Panc1 (cell line): ENCODE measurements at regions not wholly inside any gene's neighbourhood (a gene's known extent, or its start where the extent isn't known, plus 50 kb on each side); places are given as distances from the start of the nearest gene placed in this dataset.

Experiments
- ATAC-seq: fragments of 200-7000 bp; cut with Tn5 transposase; 2 replicates; pipeline ENCODE4 v1.9.1; 2020; ENCODE audit warnings: mild to moderate bottlenecking, moderate library complexity
- BruUV-seq: library from RNA; stranded (reverse); fragments of 400-500 nt; replicated peaks from 2 replicates; lab custom pipeline; 2021; lab: Mats Ljungman, UMichigan
- CTCF ChIA-PET: fragments of 300-600 bp; sonication (Branson Sonifier 250); formaldehyde crosslinking; loops from one replicate; lab custom pipeline; 2022; ENCODE audit warnings: antibody characterized with exemption; lab: Charles Lee
- POLR2A ChIA-PET: fragments of 300-600 bp; sonication (Branson Sonifier 250); formaldehyde crosslinking; loops from one replicate; lab custom pipeline; 2022; ENCODE audit warnings: antibody characterized with exemption; lab: Charles Lee
- DNase-seq: peaks from one replicate; pipeline ENCODE4 v3.0.0-alpha.2; 2010; ENCODE audit warnings: low read depth, low spot score
- H3K27ac ChIP-seq: 2 replicates; pipeline ENCODE4 v1.5.1; 2011; ENCODE audit warnings: mild to moderate bottlenecking, low read length, inconsistent platforms
- H3K27me3 ChIP-seq: fragments of 200-500 bp; sonication (Bioruptor generic); 2 replicates; pipeline ENCODE4 v1.6.0; 2014; ENCODE audit warnings: low read length, inconsistent platforms; ENCODE audit not compliant: control insufficient read depth, insufficient read depth
- H3K36me3 ChIP-seq: fragments of 200-500 bp; sonication (Bioruptor generic); 2 replicates; pipeline ENCODE4 v1.5.1; 2014; ENCODE audit warnings: inconsistent platforms, mild to moderate bottlenecking, low read length, moderate library complexity; ENCODE audit not compliant: control insufficient read depth, insufficient read depth
- H3K4me1 ChIP-seq: 2 replicates; pipeline ENCODE4 v1.5.1; 2011; ENCODE audit warnings: inconsistent platforms, mild to moderate bottlenecking, low read length, moderate library complexity; ENCODE audit not compliant: control insufficient read depth, insufficient read depth
- H3K4me3 ChIP-seq, 2 experiments: 2 replicates each; pipeline ENCODE4 v1.5.1; 2011 to 2012; ENCODE audit warnings: low read depth in 2 of 2, low read length in 2 of 2, mild to moderate bottlenecking in 2 of 2, inconsistent platforms in 1 of 2, moderate library complexity in 1 of 2
- H3K9me3 ChIP-seq: fragments of 200-500 bp; sonication (Bioruptor generic); 2 replicates; pipeline ENCODE4 v1.5.1; 2014; ENCODE audit warnings: low read depth, mild to moderate bottlenecking, inconsistent platforms, low read length, moderate library complexity; ENCODE audit not compliant: control insufficient read depth, insufficient read depth
- CTCF ChIP-seq: fragments of 450-650 bp; IDR thresholded peaks from 2 replicates; pipeline ENCODE4 v1.5.1; 2017; ENCODE audit warnings: mild to moderate bottlenecking
- POLR2AphosphoS5 ChIP-seq: IDR thresholded peaks from 2 replicates; pipeline ENCODE4 v1.6.1; 2012; ENCODE audit warnings: mild to moderate bottlenecking, low read depth, low read length, moderate library complexity
- REST ChIP-seq, 2 experiments: IDR thresholded peaks; 2 replicates each; pipeline ENCODE4 v1.6.1; 2011 to 2012; ENCODE audit warnings: low read depth in 2 of 2, control low read depth in 1 of 2, low read length in 1 of 2, mild to moderate bottlenecking in 1 of 2, moderate library complexity in 1 of 2; ENCODE audit not compliant: insufficient read depth in 1 of 2
- SIN3A ChIP-seq: IDR thresholded peaks from 2 replicates; pipeline ENCODE4 v1.6.1; 2012; ENCODE audit warnings: low read depth, mild to moderate bottlenecking, low read length, moderate library complexity, borderline replicate concordance; ENCODE audit not compliant: insufficient read depth
- TCF7L2 ChIP-seq: IDR thresholded peaks from 2 replicates; pipeline ENCODE4 v1.6.1; 2011; ENCODE audit warnings: mild to moderate bottlenecking, low read depth, low read length, inconsistent platforms
- in situ Hi-C: cut with HindIII; loops from 2 replicates; pipeline ENCODE4 v1.10.0; 2016; ENCODE audit warnings: low sequenced_read_pairs, low pct_unique_long_range_greater_than_20kb
- intact Hi-C: fragments of 100-400 bp; cut with micrococcal nuclease; formaldehyde crosslinking; loops from one replicate; pipeline ENCODE4 v1.10.0; 2022; ENCODE audit not compliant: unreplicated experiment

- no TSS peak for BruUV-seq
- TF ChIP-seq REST (IDR thresholded peaks at IDR 0.05; ENCODE audit: insufficient read depth in 1 of 2, low read depth in 2 of 2, low read length in 1 of 2) = no peak
- TF ChIP-seq POLR2AphosphoS5 = no peak
- no peak for TF ChIP-seq SIN3A
- TF ChIP-seq TCF7L2 = no peak
- TF ChIP-seq CTCF = no peak
- intact Hi-C loops (no loop called here), in situ Hi-C loops (no loop called here)
- ATAC-seq (no peak), DNase-seq (no peak)
- CTCF ChIA-PET = no interaction called here
- no peaks in the 10 kb centered on the region for H3K27me3 ChIP-seq
- POLR2A ChIA-PET = no interaction called here
- no peak overlapping the region for H3K4me3 ChIP-seq
- no peaks in the 10 kb centered on the region for H3K9me3 ChIP-seq
- no peaks in the 10 kb centered on the region for H3K36me3 ChIP-seq
- H3K4me1 ChIP-seq = no peaks in the 10 kb centered on the region
- H3K27ac ChIP-seq = no peak overlapping the region
These were observed 208.5 kb upstream of the TOX3 start for GRCh38 chr16:52755396-52755795.

GRCh38 chr16:52751035-52751434, 204.1 kb upstream of the TOX3 start:
- DNase-seq (no peak), ATAC-seq (no peak)
- CTCF ChIA-PET = no interaction called here
- Histone ChIP-seq H3K4me3 (no peak overlapping the region), H3K27me3 (no peaks in the 10 kb centered on the region), H3K36me3 (no peaks in the 10 kb centered on the region), H3K4me1 (no peaks in the 10 kb centered on the region), H3K9me3 (no peaks in the 10 kb centered on the region), H3K27ac (no peak overlapping the region)
- in situ Hi-C loops (no loop called here), intact Hi-C loops (no loop called here)
- no peak for TF ChIP-seq REST (IDR thresholded peaks at IDR 0.05; ENCODE audit: insufficient read depth in 1 of 2, low read depth in 2 of 2, low read length in 1 of 2)
- TF ChIP-seq SIN3A = no peak
- TF ChIP-seq CTCF = no peak
- no peak for TF ChIP-seq TCF7L2
- TF ChIP-seq POLR2AphosphoS5 = no peak
- POLR2A ChIA-PET = interaction anchor here (0.7 kb wide), 1 partner anchor 20 kb away, joined by 3 read pairs; no protein-coding TSS in a partner anchor
- no TSS peak for BruUV-seq
